ENCODE measurements at regions not wholly inside any gene's neighbourhood (a gene's known extent, or its start where the extent isn't known, plus 50 kb on each side); places are given as distances from the start of the nearest gene placed in this dataset.
A peak's percentile ranks its signal among the peaks of the same experiment; 100 is the strongest.
"Not testable (repeated sequence)": the region's sequence is repeated elsewhere in the genome, so short reads cannot be mapped to it uniquely, and the experiment has no call there.

GRCh38 chr2:228782281-228782680 is 488.8 kb downstream of the PID1 start:
- DNase-seq: no peak

GRCh38 chr2:228777855-228778355 is 493.2 kb downstream of the PID1 start:
- no peak for DNase-seq

- DNase-seq: no peak
These were observed 496.5 kb downstream of the PID1 start for GRCh38 chr2:228774548-228774947.

- DNase-seq: no peak
These were observed 499.3 kb downstream of the PID1 start for GRCh38 chr2:228771774-228772173.

GRCh38 chr2:228771315-228771714 is 499.8 kb downstream of the PID1 start:
- no peak for DNase-seq

GRCh38 chr2:228768818-228769217 is 502.3 kb downstream of the PID1 start:
- no peak for DNase-seq

GRCh38 chr2:228768141-228768540 is 502.9 kb downstream of the PID1 start:
- not testable (repeated sequence) for DNase-seq

- DNase-seq: no peak
These were observed 503.9 kb downstream of the PID1 start for GRCh38 chr2:228767196-228767595.

GRCh38 chr2:228763379-228763981 is 507.6 kb downstream of the PID1 start:
- DNase-seq: no peak

- DNase-seq: no peak
These were observed 508.5 kb downstream of the PID1 start for GRCh38 chr2:228762565-228762964.

GRCh38 chr2:228755661-228756060 is 515.4 kb downstream of the PID1 start:
- not testable (repeated sequence) for DNase-seq

GRCh38 chr2:228747483-228747882 is 523.6 kb downstream of the PID1 start:
- no peak for DNase-seq

- no peak for DNase-seq
These were observed 532.3 kb downstream of the PID1 start for GRCh38 chr2:228738671-228739380.

- DNase-seq: no peak
These were observed 535.4 kb downstream of the PID1 start for GRCh38 chr2:228735697-228736096.

GRCh38 chr2:228731517-228731916 is 539.6 kb downstream of the PID1 start:
- peak; percentile 88 for DNase-seq

- no peak for DNase-seq
These were observed 542.1 kb downstream of the PID1 start for GRCh38 chr2:228728961-228729360.

- no peak for DNase-seq
These were observed 543.5 kb upstream of the SPHKAP start for GRCh38 chr2:228725031-228725430.

- DNase-seq: no peak
These were observed 542.1 kb upstream of the SPHKAP start for GRCh38 chr2:228723599-228723998.

GRCh38 chr2:228722311-228722710 is 540.8 kb upstream of the SPHKAP start:
- no peak for DNase-seq

GRCh38 chr2:228720895-228721294 is 539.4 kb upstream of the SPHKAP start:
- no peak for DNase-seq

GRCh38 chr2:228709788-228710371 is 528.4 kb upstream of the SPHKAP start:
- DNase-seq: no peak

GRCh38 chr2:228707846-228708245 is 526.4 kb upstream of the SPHKAP start:
- no peak for DNase-seq

- no peak for DNase-seq
These were observed 523.8 kb upstream of the SPHKAP start for GRCh38 chr2:228705318-228705717.

- no peak for DNase-seq
These were observed 521.7 kb upstream of the SPHKAP start for GRCh38 chr2:228703152-228703551.
